Pancreas (tissue), 10 donors: ENCODE measurements at regions not wholly inside any gene's neighbourhood (a gene's known extent, or its start where the extent isn't known, plus 50 kb on each side); places are given as distances from the start of the nearest gene placed in this dataset.

Experiments
- ATAC-seq, 4 donors: fragments of 200-7000 bp; cut with Tn5 transposase; one replicate each; pipeline versions ENCODE4 v1.8.0 to v1.9.1; 2020; ENCODE audit warnings: mild to moderate bottlenecking in 4 of 4, moderate library complexity in 4 of 4
- DNase-seq, 6 donors: peaks; one replicate each; pipeline ENCODE4 v3.0.0-alpha.2; 2020
- FAIRE-seq: peaks from 2 replicates; lab custom pipeline; 2012; peaks lifted over from hg19 to GRCh38; lab: Jason Lieb, UNC
- H3K27ac ChIP-seq, 4 donors: fragments of 200-600 bp; sonication (generic); 1 replicate in 3 of 4; 2 replicates in 1 of 4; pipeline versions ENCODE4 v1.5.0 to v1.8.0; 2020
- H3K27me3 ChIP-seq, 4 donors: fragments of 200-600 bp; one replicate each; pipeline ENCODE4 v1.8.0; 2021
- H3K36me3 ChIP-seq, 3 donors: fragments of 200-600 bp; sonication (generic) in 1 of 3; one replicate each; pipeline versions ENCODE4 v1.5.0 to v1.8.0; 2020 to 2021
- H3K4me1 ChIP-seq, 3 donors: fragments of 200-600 bp; one replicate each; pipeline ENCODE4 v1.8.0; 2021
- H3K4me3 ChIP-seq, 4 donors: fragments of 200-600 bp; sonication (generic) in 2 of 4; one replicate each; pipeline versions ENCODE4 v1.5.0 to v1.8.0; 2020 to 2021
- H3K9me3 ChIP-seq, 4 donors: fragments of 200-600 bp; one replicate each; pipeline ENCODE4 v1.8.0; 2021
- WGBS, 2 donors: extraction: QIAGEN DNeasy Blood & Tissue Kit; methylation state at CpG; one replicate each; pipeline ENCODE4 v1.1.7; 2013; 5-methylcytosine and 5-hydroxymethylcytosine counted together
- intact Hi-C, 3 donors: fragments of 100-400 bp; cut with DNase I; formaldehyde crosslinking; loops; one replicate each; pipeline versions ENCODE4 v1.11.1 to v1.14.2; 2022
- TF ChIP-seq, protein P1 (sequence below), 4 donors: fragments of 200-600 bp; sonication (generic) in 3 of 4; IDR thresholded peaks; one replicate each; pipeline versions ENCODE4 v1.5.0 to v1.8.0; 2021; ENCODE audit warnings: antibody characterized with exemption in 4 of 4
- donor health status: healthy with polysubstance abuse.
- donor health status: DM: no; HTN: no; CAD: no; lungs with moderate emphysema.
- donor health status: DM: no; HTN: no; CAD: no.
- donor health status: control.
- donor health status: control.
- donor health status: Bipolar disorder and iron deficiency.
- donor health status: DM: yes; HTN: yes; CAD: no.
- donor health status: DM: no; HTN: no; CAD: no.
- donor health status: DM: no; HTN: no; CAD: no.
- donor health status: DM: yes; HTN: yes; CAD: no.

DNA sequence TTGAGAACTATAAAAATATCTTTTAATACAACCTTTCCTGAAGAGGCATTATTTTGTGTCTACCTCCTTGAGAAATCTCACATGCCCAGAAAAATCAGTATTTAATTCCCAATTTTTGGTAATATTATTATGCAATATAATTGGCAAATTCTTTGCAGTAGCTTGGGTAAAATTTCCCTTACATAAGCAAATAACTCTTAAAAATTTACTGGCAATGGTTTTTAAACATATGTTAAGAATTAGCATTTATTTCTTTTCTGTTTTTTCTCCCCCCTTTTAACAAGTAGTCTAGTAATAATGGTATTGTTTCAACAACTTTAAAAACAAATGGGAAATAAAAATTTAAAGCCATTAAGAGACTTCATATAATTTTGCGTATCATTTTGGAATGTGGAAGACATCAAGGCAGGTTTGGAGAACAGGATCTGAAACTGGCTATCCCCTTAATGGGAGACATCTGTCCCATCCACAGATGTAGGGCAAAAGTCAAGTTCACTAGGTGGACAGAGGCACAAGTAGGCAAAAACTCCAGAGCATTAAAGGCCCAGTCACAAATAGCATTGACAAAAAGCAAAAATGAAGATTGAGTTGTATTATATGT lies 89.6 kb upstream of the AADACL2 start:
- intact Hi-C loops, result no loop called here
- Histone ChIP-seq H3K27ac (no peak overlapping the region), H3K36me3 (no peaks in the 10 kb centered on the region), H3K4me1 (no peaks in the 10 kb centered on the region), H3K4me3 (no peak overlapping the region), H3K9me3 (no peaks in the 10 kb centered on the region), H3K27me3 (no peaks in the 10 kb centered on the region)
- DNase-seq (no peak), FAIRE-seq (no peak), ATAC-seq (no peak)
- 87 to 98% methylated on average over 1 of the region's 1 CpG for WGBS, 2 donors
- TF ChIP-seq, protein P1, sequence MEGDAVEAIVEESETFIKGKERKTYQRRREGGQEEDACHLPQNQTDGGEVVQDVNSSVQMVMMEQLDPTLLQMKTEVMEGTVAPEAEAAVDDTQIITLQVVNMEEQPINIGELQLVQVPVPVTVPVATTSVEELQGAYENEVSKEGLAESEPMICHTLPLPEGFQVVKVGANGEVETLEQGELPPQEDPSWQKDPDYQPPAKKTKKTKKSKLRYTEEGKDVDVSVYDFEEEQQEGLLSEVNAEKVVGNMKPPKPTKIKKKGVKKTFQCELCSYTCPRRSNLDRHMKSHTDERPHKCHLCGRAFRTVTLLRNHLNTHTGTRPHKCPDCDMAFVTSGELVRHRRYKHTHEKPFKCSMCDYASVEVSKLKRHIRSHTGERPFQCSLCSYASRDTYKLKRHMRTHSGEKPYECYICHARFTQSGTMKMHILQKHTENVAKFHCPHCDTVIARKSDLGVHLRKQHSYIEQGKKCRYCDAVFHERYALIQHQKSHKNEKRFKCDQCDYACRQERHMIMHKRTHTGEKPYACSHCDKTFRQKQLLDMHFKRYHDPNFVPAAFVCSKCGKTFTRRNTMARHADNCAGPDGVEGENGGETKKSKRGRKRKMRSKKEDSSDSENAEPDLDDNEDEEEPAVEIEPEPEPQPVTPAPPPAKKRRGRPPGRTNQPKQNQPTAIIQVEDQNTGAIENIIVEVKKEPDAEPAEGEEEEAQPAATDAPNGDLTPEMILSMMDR (IDR thresholded peaks at IDR 0.05), result no peak

DNA sequence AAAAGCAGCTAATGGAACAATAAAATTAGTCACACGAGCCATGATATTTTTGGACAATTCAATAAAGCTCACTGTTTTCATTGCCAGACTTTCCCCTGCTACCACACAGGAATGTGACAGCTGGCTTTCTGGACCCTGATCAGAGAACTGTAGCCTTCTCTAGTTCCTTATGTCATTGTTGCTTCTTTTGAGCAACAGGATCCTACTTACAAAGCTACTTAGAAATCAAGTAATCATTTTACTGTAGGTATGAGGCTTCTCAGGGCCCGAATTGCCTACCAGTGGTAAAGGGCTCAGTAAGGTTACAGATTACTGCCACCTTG lies 94.3 kb upstream of the AADACL2 start:
- ATAC-seq (peak in 3 of 4 donors; percentile 21 to 50 (median 24)), DNase-seq (no peak), FAIRE-seq (no peak)
- Histone ChIP-seq H3K4me3 (no peak overlapping the region), H3K4me1 (no peaks in the 10 kb centered on the region), H3K9me3 (no peaks in the 10 kb centered on the region), H3K36me3 (no peaks in the 10 kb centered on the region), H3K27me3 (no peaks in the 10 kb centered on the region), H3K27ac (no peak overlapping the region)
- 55 to 63% methylated on average over 2 of the region's 2 CpGs for WGBS, 2 donors
- TF ChIP-seq, protein P1 (IDR thresholded peaks at IDR 0.05), result no peak
- intact Hi-C loops, result no loop called here

DNA sequence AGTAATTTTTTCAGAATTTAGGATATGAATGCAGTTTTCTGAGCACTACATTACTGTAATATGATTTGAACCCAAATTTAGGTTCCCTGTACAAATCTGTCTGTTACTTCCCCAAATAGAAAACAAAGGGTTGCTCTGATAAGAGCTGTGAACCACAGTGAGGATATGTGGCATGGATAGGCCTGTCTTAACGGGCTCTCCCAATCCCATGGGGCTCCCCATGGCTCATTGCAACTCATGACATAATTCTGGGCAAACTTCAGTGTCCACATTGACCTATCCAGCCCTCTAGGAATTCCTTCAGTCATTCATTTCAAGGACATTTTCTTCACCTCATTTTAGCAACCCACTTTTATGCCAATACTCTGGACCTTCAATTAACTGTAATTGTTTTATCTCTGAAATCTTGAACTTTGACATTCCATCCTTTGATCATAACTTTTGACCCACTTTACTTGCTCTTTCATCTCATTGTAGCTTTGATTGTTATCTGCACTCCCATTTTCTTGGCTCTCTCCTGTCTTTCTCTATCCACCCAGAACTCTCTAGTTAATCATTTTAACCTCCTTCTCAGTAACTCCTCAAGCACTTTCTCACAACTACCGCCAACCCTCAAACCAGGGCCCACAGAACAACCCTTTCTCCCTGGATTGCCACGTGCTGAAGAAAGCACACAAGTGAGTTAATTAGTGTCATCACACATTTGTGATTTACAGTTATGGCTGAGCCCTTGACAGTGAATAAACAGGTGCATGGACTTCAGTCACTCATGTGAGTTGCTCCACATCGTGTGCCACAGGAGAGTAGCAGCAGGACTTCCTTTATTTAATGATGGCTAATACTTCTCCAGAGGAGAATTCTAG lies 94.9 kb upstream of the AADACL2 start:
- Histone ChIP-seq H3K27ac (no peak overlapping the region), H3K27me3 (no peaks in the 10 kb centered on the region), H3K9me3 (no peaks in the 10 kb centered on the region), H3K4me3 (no peak overlapping the region), H3K36me3 (no peaks in the 10 kb centered on the region), H3K4me1 (no peaks in the 10 kb centered on the region)
- TF ChIP-seq, protein P1 (IDR thresholded peaks at IDR 0.05), result no peak
- intact Hi-C loops, result no loop called here
- ATAC-seq (peak in 3 of 4 donors; percentile 11 to 24 (median 14)), DNase-seq (no peak), FAIRE-seq (no peak)
- 57 to 66% methylated on average over 4 of the region's 4 CpGs for WGBS, 2 donors

DNA sequence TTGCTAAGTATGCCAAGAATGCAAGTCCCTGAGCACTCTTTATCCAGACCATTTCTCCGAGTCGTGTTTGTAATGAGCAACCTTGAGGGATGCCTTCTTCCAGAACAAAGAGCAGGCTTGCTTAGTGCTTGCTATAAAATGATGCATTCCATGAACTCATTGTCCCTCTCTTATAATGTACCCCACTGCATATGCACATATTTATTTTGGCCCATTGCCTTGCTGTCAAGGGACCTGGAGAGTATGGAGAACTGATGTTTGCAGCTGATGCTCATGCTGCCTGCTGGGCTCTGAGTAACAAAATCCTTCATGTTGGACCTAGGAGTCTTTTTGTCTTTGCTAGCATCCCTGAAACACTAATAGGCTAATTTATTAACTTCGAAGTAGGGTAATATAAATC lies 97.8 kb upstream of the AADACL2 start:
- TF ChIP-seq, protein P1 (IDR thresholded peaks at IDR 0.05), result no peak
- Histone ChIP-seq H3K9me3 (no peaks in the 10 kb centered on the region), H3K4me1 (peaks cover 0 to 10% (median 0%) of the 10 kb centered on the region in 3 donors), H3K36me3 (no peaks in the 10 kb centered on the region), H3K4me3 (no peak overlapping the region), H3K27me3 (no peaks in the 10 kb centered on the region), H3K27ac (no peak overlapping the region)
- ATAC-seq, result no peak
- FAIRE-seq, result no peak
- intact Hi-C loops, result no loop called here
- 73 to 78% methylated on average over 3 of the region's 3 CpGs for WGBS, 2 donors
- no peak for DNase-seq

GRCh38 chr3:151631946-151632345 lies 101.8 kb upstream of the AADACL2 start:
- intact Hi-C loops, result no loop called here
- DNase-seq (no peak), ATAC-seq (no peak)

More at GRCh38 chr3:151631946-151632345, 101.8 kb upstream of the AADACL2 start:
- H3K4me3 ChIP-seq, result no peak overlapping the region
- FAIRE-seq, result no peak
- no peak overlapping the region for H3K27ac ChIP-seq
- TF ChIP-seq, protein P1 (IDR thresholded peaks at IDR 0.05), result no peak
- no peaks in the 10 kb centered on the region for H3K9me3 ChIP-seq
- no peaks in the 10 kb centered on the region for H3K27me3 ChIP-seq
- H3K36me3 ChIP-seq, result no peaks in the 10 kb centered on the region
- peaks cover 0 to 17% (median 0%) of the 10 kb centered on the region in 3 donors for H3K4me1 ChIP-seq
- WGBS, 2 donors, result 60 to 66% methylated on average over 2 of the region's 2 CpGs
